ENCODE measurements at regions not wholly inside any gene's neighbourhood (a gene's known extent, or its start where the extent isn't known, plus 50 kb on each side); places are given as distances from the start of the nearest gene placed in this dataset.

DNA sequence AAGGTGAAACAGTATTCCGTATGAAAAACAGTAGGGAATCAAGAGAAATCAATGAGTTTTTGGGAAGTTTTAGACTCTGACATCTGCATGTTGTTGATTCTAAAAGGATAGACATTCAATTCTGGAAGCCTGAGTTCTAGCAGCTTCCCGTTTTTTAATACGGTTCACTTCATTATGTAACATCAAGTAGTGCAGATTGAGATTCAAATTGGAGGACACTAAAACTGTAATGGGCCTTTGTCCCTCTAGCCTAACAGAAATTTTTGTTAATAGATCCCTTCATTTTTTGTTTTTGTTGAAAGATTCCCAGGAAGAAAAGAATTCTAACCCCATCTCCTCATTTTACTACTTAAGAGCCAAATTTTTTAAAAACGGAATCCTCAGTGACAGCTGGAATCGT is 384.6 kb downstream of the SH3GL2 start:
- DNase-seq (ENCODE audit: low spot score), result no peak
- Mint-ChIP-seq H3K4me1 (ENCODE audit: low read depth) (no peaks in the 10 kb centered on the region), H3K36me3 (ENCODE audit: low read depth) (no peaks in the 10 kb centered on the region), H3K27me3 (ENCODE audit: low read depth) (no peaks in the 10 kb centered on the region), H3K9me3 (no peaks in the 10 kb centered on the region), H3K27ac (no peak overlapping the region), H3K4me3 (no peak overlapping the region)

GRCh38 chr9:17967731-17968130 is 388.9 kb downstream of the SH3GL2 start:
- Mint-ChIP-seq H3K27ac (no peak overlapping the region), H3K4me3 (no peak overlapping the region), H3K9me3 (no peaks in the 10 kb centered on the region), H3K36me3 (ENCODE audit: low read depth) (no peaks in the 10 kb centered on the region), H3K27me3 (ENCODE audit: low read depth) (no peaks in the 10 kb centered on the region), H3K4me1 (ENCODE audit: low read depth) (no peaks in the 10 kb centered on the region)
- no peak for DNase-seq (ENCODE audit: low spot score)

- Mint-ChIP-seq H3K4me3 (no peak overlapping the region), H3K9me3 (peaks cover under 1% of the 10 kb centered on the region), H3K4me1 (ENCODE audit: low read depth) (no peaks in the 10 kb centered on the region), H3K36me3 (ENCODE audit: low read depth) (no peaks in the 10 kb centered on the region), H3K27me3 (ENCODE audit: low read depth) (no peaks in the 10 kb centered on the region), H3K27ac (no peak overlapping the region)
- DNase-seq (ENCODE audit: low spot score), result no peak
These were observed 390.4 kb downstream of the SH3GL2 start for GRCh38 chr9:17969232-17969631.

- Mint-ChIP-seq H3K27me3 (ENCODE audit: low read depth) (no peaks in the 10 kb centered on the region), H3K4me3 (no peak overlapping the region), H3K36me3 (ENCODE audit: low read depth) (no peaks in the 10 kb centered on the region), H3K4me1 (ENCODE audit: low read depth) (no peaks in the 10 kb centered on the region), H3K27ac (no peak overlapping the region), H3K9me3 (peaks cover 5% of the 10 kb centered on the region)
- no peak for DNase-seq (ENCODE audit: low spot score)
These were observed 391.4 kb downstream of the SH3GL2 start for GRCh38 chr9:17970277-17970676.

DNA sequence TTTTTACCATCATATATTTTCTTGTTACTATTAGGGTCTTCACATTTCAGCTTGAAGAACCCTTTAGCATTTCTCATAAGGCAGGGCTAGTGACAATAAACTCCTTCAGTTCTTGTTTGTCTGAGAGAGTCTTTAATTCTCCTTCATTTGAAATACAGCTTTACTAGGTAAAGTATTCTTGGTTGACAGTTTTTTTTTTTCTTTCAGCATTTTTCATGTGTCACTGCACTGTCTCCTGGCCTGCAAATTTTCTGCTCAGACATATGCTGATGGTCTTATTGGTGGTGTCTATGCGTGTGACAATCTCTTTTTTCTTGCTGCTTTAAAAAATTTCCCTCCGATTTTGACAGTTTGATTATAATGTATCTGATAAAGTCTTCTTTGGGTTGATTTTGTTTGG is 399.9 kb downstream of the SH3GL2 start:
- peaks cover 40% of the 10 kb centered on the region for H3K9me3 Mint-ChIP-seq
- no peak overlapping the region for H3K27ac Mint-ChIP-seq

DNA sequence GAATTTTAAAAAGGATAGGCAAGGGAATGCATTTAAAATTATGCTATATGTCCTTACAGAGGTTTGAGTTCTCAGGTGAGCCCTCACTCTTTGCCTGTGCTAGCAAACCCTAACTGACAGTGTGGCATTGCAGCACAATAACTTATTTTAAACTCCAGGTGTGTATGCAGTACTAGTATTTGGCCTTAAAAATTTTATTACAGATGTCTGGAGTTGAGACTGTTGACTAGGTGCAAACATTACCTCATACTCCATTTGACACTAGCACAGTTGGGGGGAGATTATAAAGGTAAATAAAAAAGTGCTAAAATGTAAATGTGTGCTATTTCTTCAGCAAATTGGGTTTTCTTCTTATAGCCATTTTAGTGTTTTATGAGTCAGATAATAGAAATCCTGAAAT is 407.7 kb downstream of the SH3GL2 start:
- no peaks in the 10 kb centered on the region for H3K4me1 Mint-ChIP-seq (ENCODE audit: low read depth)
- no peaks in the 10 kb centered on the region for H3K9me3 Mint-ChIP-seq
- no peaks in the 10 kb centered on the region for H3K27me3 Mint-ChIP-seq (ENCODE audit: low read depth)
- DNase-seq (ENCODE audit: low spot score), result no peak
- no peaks in the 10 kb centered on the region for H3K36me3 Mint-ChIP-seq (ENCODE audit: low read depth)
- H3K27ac Mint-ChIP-seq, result no peak overlapping the region
- H3K4me3 Mint-ChIP-seq, result no peak overlapping the region

More for the DNA sequence above, 399.9 kb downstream of the SH3GL2 start:
- H3K4me3 Mint-ChIP-seq, result no peak overlapping the region
- no peak for DNase-seq (ENCODE audit: low spot score)
- H3K27me3 Mint-ChIP-seq (ENCODE audit: low read depth), result no peaks in the 10 kb centered on the region
- H3K36me3 Mint-ChIP-seq (ENCODE audit: low read depth), result no peaks in the 10 kb centered on the region
- no peaks in the 10 kb centered on the region for H3K4me1 Mint-ChIP-seq (ENCODE audit: low read depth)

DNA sequence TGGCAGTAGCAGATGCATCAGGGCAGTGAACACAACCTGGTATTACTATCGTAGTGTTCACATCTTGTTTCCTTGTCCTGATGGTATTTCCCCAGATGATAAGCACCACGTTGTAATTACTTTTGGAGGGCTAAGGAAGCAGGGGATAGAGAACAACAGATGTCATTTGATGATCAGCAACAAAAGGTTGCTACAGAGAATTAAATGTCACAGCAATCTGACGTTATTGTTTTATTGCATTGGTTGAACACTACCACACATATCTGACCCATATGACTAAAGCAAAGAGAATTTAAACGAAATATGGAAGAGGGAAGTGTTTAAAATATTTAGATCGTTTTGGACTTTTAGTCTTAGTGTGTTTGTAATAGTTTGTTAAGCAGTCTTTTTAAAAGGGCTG is 408.3 kb downstream of the SH3GL2 start:
- no peak for DNase-seq (ENCODE audit: low spot score)
- H3K27ac Mint-ChIP-seq, result no peak overlapping the region
- H3K27me3 Mint-ChIP-seq (ENCODE audit: low read depth), result no peaks in the 10 kb centered on the region
- H3K4me1 Mint-ChIP-seq (ENCODE audit: low read depth), result no peaks in the 10 kb centered on the region
- H3K9me3 Mint-ChIP-seq, result no peaks in the 10 kb centered on the region
- H3K4me3 Mint-ChIP-seq, result no peak overlapping the region
- H3K36me3 Mint-ChIP-seq (ENCODE audit: low read depth), result no peaks in the 10 kb centered on the region

- H3K27me3 Mint-ChIP-seq (ENCODE audit: low read depth), result no peaks in the 10 kb centered on the region
- no peak overlapping the region for H3K27ac Mint-ChIP-seq
- no peak for DNase-seq (ENCODE audit: low spot score)
- no peaks in the 10 kb centered on the region for H3K36me3 Mint-ChIP-seq (ENCODE audit: low read depth)
- no peak overlapping the region for H3K4me3 Mint-ChIP-seq
- H3K4me1 Mint-ChIP-seq (ENCODE audit: low read depth), result no peaks in the 10 kb centered on the region
- no peaks in the 10 kb centered on the region for H3K9me3 Mint-ChIP-seq
These were observed 409.6 kb downstream of the SH3GL2 start for GRCh38 chr9:17988489-17988888.

DNA sequence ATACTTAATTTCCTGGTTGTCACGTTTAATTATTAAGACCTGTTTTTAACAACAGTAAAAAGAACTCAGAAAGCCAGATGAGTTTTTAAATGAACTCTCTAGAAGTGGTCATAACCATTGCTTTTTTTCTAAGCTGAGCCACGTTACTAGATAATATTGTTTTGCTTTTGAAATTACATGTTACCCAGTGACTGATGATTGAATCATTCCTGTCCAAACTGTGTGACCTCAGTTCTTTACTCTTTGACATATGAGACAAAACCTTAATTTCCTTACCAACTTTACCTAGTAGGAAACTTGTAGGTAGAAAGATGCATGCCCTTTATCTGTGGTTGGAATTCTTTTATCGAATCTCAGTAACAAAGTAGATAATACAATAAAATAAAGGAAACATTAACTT is 411.7 kb downstream of the SH3GL2 start:
- no peaks in the 10 kb centered on the region for H3K9me3 Mint-ChIP-seq
- H3K4me3 Mint-ChIP-seq, result no peak overlapping the region
- H3K27me3 Mint-ChIP-seq (ENCODE audit: low read depth), result no peaks in the 10 kb centered on the region
- DNase-seq (ENCODE audit: low spot score), result no peak
- H3K4me1 Mint-ChIP-seq (ENCODE audit: low read depth), result no peaks in the 10 kb centered on the region
- no peaks in the 10 kb centered on the region for H3K36me3 Mint-ChIP-seq (ENCODE audit: low read depth)
- no peak overlapping the region for H3K27ac Mint-ChIP-seq

- Mint-ChIP-seq H3K4me3 (no peak overlapping the region), H3K9me3 (no peaks in the 10 kb centered on the region), H3K27ac (no peak overlapping the region), H3K27me3 (ENCODE audit: low read depth) (no peaks in the 10 kb centered on the region), H3K4me1 (ENCODE audit: low read depth) (no peaks in the 10 kb centered on the region), H3K36me3 (ENCODE audit: low read depth) (no peaks in the 10 kb centered on the region)
- no peak for DNase-seq (ENCODE audit: low spot score)
These were observed 414.2 kb downstream of the SH3GL2 start for GRCh38 chr9:17993024-17993423.

- Mint-ChIP-seq H3K9me3 (no peaks in the 10 kb centered on the region), H3K4me1 (ENCODE audit: low read depth) (no peaks in the 10 kb centered on the region), H3K27me3 (ENCODE audit: low read depth) (no peaks in the 10 kb centered on the region), H3K27ac (no peak overlapping the region), H3K4me3 (no peak overlapping the region), H3K36me3 (ENCODE audit: low read depth) (no peaks in the 10 kb centered on the region)
- DNase-seq (ENCODE audit: low spot score), result no peak
These were observed 416.0 kb downstream of the SH3GL2 start for GRCh38 chr9:17994695-17995425.

GRCh38 chr9:17996728-17997127 is 417.9 kb downstream of the SH3GL2 start:
- Mint-ChIP-seq H3K36me3 (ENCODE audit: low read depth) (no peaks in the 10 kb centered on the region), H3K27me3 (ENCODE audit: low read depth) (no peaks in the 10 kb centered on the region), H3K4me3 (no peak overlapping the region), H3K4me1 (ENCODE audit: low read depth) (no peaks in the 10 kb centered on the region), H3K9me3 (no peaks in the 10 kb centered on the region), H3K27ac (no peak overlapping the region)
- DNase-seq (ENCODE audit: low spot score), result no peak

- H3K36me3 Mint-ChIP-seq (ENCODE audit: low read depth), result no peaks in the 10 kb centered on the region
- DNase-seq (ENCODE audit: low spot score), result no peak
- no peak overlapping the region for H3K27ac Mint-ChIP-seq
- no peak overlapping the region for H3K4me3 Mint-ChIP-seq
- no peaks in the 10 kb centered on the region for H3K4me1 Mint-ChIP-seq (ENCODE audit: low read depth)
- no peaks in the 10 kb centered on the region for H3K9me3 Mint-ChIP-seq
- H3K27me3 Mint-ChIP-seq (ENCODE audit: low read depth), result no peaks in the 10 kb centered on the region
These were observed 424.0 kb downstream of the SH3GL2 start for GRCh38 chr9:18002718-18003438.

DNA sequence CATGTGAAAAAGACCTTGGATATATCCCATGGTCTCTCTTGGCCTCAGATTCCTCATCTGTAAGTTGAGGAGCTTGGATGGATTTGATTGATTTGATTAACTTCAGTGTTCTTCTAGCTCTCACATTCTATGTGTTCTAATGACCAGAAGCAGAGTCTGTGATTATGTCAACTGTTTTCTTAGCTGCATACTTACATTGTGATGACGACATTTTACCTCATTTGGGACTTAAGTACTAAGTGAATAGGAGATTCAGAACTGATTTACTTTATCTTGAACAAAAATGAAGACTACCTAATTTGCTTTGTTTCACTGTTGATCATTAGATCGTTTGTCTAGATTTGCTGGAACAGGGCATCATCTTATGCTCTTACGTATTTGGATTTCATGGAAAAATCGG is 427.7 kb downstream of the SH3GL2 start:
- no peak for DNase-seq (ENCODE audit: low spot score)
- H3K4me3 Mint-ChIP-seq, result no peak overlapping the region
- H3K27ac Mint-ChIP-seq, result no peak overlapping the region
- H3K9me3 Mint-ChIP-seq, result no peaks in the 10 kb centered on the region
- no peaks in the 10 kb centered on the region for H3K4me1 Mint-ChIP-seq (ENCODE audit: low read depth)
- no peaks in the 10 kb centered on the region for H3K27me3 Mint-ChIP-seq (ENCODE audit: low read depth)
- H3K36me3 Mint-ChIP-seq (ENCODE audit: low read depth), result no peaks in the 10 kb centered on the region

GRCh38 chr9:18007621-18008020 is 428.8 kb downstream of the SH3GL2 start:
- Mint-ChIP-seq H3K4me1 (ENCODE audit: low read depth) (no peaks in the 10 kb centered on the region), H3K27ac (no peak overlapping the region), H3K27me3 (ENCODE audit: low read depth) (no peaks in the 10 kb centered on the region), H3K36me3 (ENCODE audit: low read depth) (no peaks in the 10 kb centered on the region), H3K9me3 (no peaks in the 10 kb centered on the region), H3K4me3 (no peak overlapping the region)
- DNase-seq (ENCODE audit: low spot score), result no peak

Measured in T-helper 2 cell treated with Interferon-gamma antibody and Interleukin-4, amounts not matched to agents 5 μg/mL and 100 μg/mL, for 36 hours (primary cell).